Osteoblast (primary cell): ENCODE measurements at regions not wholly inside any gene's neighbourhood (a gene's known extent, or its start where the extent isn't known, plus 50 kb on each side); places are given as distances from the start of the nearest gene placed in this dataset.

Experiments
- DNase-seq: peaks from one replicate; pipeline ENCODE4 v3.0.0; 2011; ENCODE audit warnings: low spot score, mixed read lengths; ENCODE audit not compliant: insufficient read length; ENCODE audit errors: missing footprints
- H2AFZ ChIP-seq: 2 replicates; pipeline ENCODE4 v1.6.0; 2011; ENCODE audit warnings: mild to moderate bottlenecking, low read length
- H3K27ac ChIP-seq: 2 replicates; pipeline ENCODE4 v1.5.1; 2011; ENCODE audit warnings: mild to moderate bottlenecking, low read depth, low read length, moderate library complexity
- H3K27me3 ChIP-seq: 2 replicates; pipeline ENCODE4 v1.6.0; 2012; ENCODE audit warnings: mild to moderate bottlenecking, control low read depth, inconsistent platforms, low read length, moderate library complexity; ENCODE audit not compliant: insufficient read depth
- H3K36me3 ChIP-seq: 2 replicates; pipeline ENCODE4 v1.5.1; 2011; ENCODE audit warnings: mild to moderate bottlenecking, low read length, control low read depth, moderate library complexity; ENCODE audit not compliant: insufficient read depth
- H3K4me1 ChIP-seq: 2 replicates; pipeline ENCODE4 v1.5.1; 2011; ENCODE audit warnings: mild to moderate bottlenecking, low read length, control low read depth, moderate library complexity; ENCODE audit not compliant: insufficient read depth
- H3K4me2 ChIP-seq: 2 replicates; pipeline ENCODE4 v1.6.0; 2011; ENCODE audit warnings: mild to moderate bottlenecking, low read length; ENCODE audit not compliant: insufficient read depth
- H3K4me3 ChIP-seq: fragments of 200-600 bp; sonication (generic); 3 replicates; pipeline ENCODE4 v1.5.1; 2012; ENCODE audit warnings: mild to moderate bottlenecking, low read length, inconsistent platforms; ENCODE audit not compliant: insufficient read depth
- H3K79me2 ChIP-seq: 2 replicates; pipeline ENCODE4 v1.6.0; 2012; ENCODE audit warnings: mild to moderate bottlenecking, low read length, control low read depth, inconsistent platforms; ENCODE audit not compliant: insufficient read depth
- H3K9me3 ChIP-seq: 2 replicates; pipeline ENCODE4 v1.5.1; 2011; ENCODE audit warnings: low read depth, low read length, control low read depth
- H4K20me1 ChIP-seq: 2 replicates; pipeline ENCODE4 v1.6.0; 2012; ENCODE audit warnings: mild to moderate bottlenecking, low read length, control low read depth; ENCODE audit not compliant: insufficient read depth
- CTCF ChIP-seq: IDR thresholded peaks from 2 replicates; pipeline ENCODE4 v1.5.1; 2011; ENCODE audit warnings: mild to moderate bottlenecking, low read depth, low read length, moderate library complexity; ENCODE audit errors: extremely low read depth

GRCh38 chr3:153426344-153426743 lies 264.3 kb downstream of the RAP2B start:
- no peak for TF ChIP-seq CTCF
- Histone ChIP-seq H3K27ac (no peak overlapping the region), H3K27me3 (no peaks in the 10 kb centered on the region), H3K79me2 (no peaks in the 10 kb centered on the region), H3K36me3 (no peaks in the 10 kb centered on the region), H4K20me1 (no peaks in the 10 kb centered on the region), H3K9me3 (peaks cover 2% of the 10 kb centered on the region), H2AFZ (no peak overlapping the region), H3K4me3 (no peak overlapping the region), H3K4me1 (no peaks in the 10 kb centered on the region), H3K4me2 (no peak overlapping the region)
- no peak for DNase-seq

DNA sequence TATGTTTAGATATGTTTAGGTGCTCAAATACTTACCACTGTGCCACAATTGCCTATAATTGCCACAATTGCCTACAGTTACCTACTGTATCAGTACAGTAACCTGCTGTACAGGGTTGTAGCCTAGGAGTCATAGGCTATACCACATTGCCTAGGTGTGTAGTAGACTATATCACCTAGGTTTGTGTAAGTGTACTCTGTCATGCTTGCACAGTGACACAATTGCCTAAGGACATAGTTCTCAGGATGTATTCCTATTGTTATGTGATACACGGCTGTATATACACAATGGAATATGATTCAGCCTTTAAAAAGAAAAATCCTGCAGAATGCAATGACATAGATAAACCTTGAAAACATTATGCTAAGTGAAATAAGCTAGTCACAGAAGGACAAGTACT lies 264.8 kb downstream of the RAP2B start:
- Histone ChIP-seq H3K4me2 (no peak overlapping the region), H3K79me2 (no peaks in the 10 kb centered on the region), H3K27me3 (no peaks in the 10 kb centered on the region), H3K4me3 (no peak overlapping the region), H4K20me1 (no peaks in the 10 kb centered on the region), H2AFZ (no peak overlapping the region), H3K36me3 (no peaks in the 10 kb centered on the region), H3K4me1 (no peaks in the 10 kb centered on the region), H3K27ac (no peak overlapping the region), H3K9me3 (peaks cover 2% of the 10 kb centered on the region)
- no peak for TF ChIP-seq CTCF
- no peak for DNase-seq

DNA sequence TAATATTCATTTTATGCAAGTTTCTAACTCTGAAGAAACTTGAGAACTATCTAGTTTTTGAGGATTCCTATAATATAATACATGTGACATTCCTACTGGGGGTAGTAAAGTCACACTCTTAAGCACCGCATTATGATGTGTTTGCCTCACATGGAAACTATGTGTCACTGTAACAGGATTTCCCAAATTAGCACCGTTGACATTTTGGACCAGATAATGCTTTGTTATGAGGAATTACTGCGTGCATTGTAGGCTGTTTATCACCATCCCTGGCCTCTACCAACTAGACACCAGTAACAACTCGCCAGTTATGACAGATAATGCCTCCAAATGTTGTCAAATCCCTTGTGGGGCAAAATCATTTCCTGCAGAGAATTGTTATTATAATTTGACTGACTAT lies 267.8 kb downstream of the RAP2B start:
- DNase-seq: peak; percentile 35

DNA sequence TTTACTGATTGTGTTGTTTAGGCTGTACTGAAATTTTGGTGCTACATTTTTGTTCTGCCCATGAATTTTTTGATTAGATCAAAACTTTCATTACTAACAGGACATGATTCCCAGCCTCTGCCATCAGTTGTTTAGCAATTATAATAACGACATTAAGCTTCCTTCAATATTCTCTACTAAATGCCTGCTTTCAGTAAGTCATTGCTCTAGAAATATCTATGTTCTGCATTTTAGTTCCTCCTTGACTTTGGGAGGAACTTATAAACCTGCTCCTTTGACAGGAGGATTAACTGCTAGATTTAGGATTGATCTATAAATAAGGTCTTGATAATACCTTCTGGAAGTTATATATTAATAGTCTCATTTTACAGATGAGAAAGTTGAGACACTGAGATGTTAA lies 269.1 kb downstream of the RAP2B start:
- Histone ChIP-seq H4K20me1 (no peaks in the 10 kb centered on the region), H3K9me3 (no peaks in the 10 kb centered on the region), H3K4me2 (no peak overlapping the region), H3K4me1 (no peaks in the 10 kb centered on the region), H3K36me3 (no peaks in the 10 kb centered on the region), H3K79me2 (no peaks in the 10 kb centered on the region), H3K27me3 (no peaks in the 10 kb centered on the region), H3K4me3 (no peak overlapping the region), H3K27ac (no peak overlapping the region), H2AFZ (no peak overlapping the region)
- no peak for TF ChIP-seq CTCF
- DNase-seq: no peak

More for the DNA sequence above, 267.8 kb downstream of the RAP2B start:
- TF ChIP-seq CTCF: no peak
- Histone ChIP-seq H3K27ac (no peak overlapping the region), H3K9me3 (no peaks in the 10 kb centered on the region), H4K20me1 (no peaks in the 10 kb centered on the region), H3K4me2 (no peak overlapping the region), H3K36me3 (no peaks in the 10 kb centered on the region), H3K4me1 (no peaks in the 10 kb centered on the region), H3K79me2 (no peaks in the 10 kb centered on the region), H2AFZ (no peak overlapping the region), H3K4me3 (no peak overlapping the region), H3K27me3 (no peaks in the 10 kb centered on the region)
